H9 (cell line): ENCODE measurements at regions not wholly inside any gene's neighbourhood (a gene's known extent, or its start where the extent isn't known, plus 50 kb on each side); places are given as distances from the start of the nearest gene placed in this dataset.

ENCODE experiments used
- DNase-seq: peaks from one replicate; pipeline ENCODE4 v3.0.0-alpha.2; 2017
- H2AFZ ChIP-seq: one replicate; pipeline ENCODE4 v1.6.1; 2013; ENCODE audit warnings: mild to moderate bottlenecking, low read length, control low read depth, moderate library complexity
- H2AK5ac ChIP-seq: 2 replicates; pipeline ENCODE4 v1.6.1; 2013; ENCODE audit warnings: low read length, control low read depth, mixed read lengths; ENCODE audit not compliant: insufficient read length
- H2BK120ac ChIP-seq: one replicate; pipeline ENCODE4 v1.6.1; 2013; ENCODE audit warnings: low read depth, mild to moderate bottlenecking, low read length, control low read depth, inconsistent platforms; ENCODE audit not compliant: poor library complexity, severe bottlenecking
- H2BK12ac ChIP-seq: 2 replicates; pipeline ENCODE4 v1.6.1; 2013; ENCODE audit warnings: low read length, control low read depth, mixed read lengths, low read depth; ENCODE audit not compliant: insufficient read length
- H2BK15ac ChIP-seq: 2 replicates; pipeline ENCODE4 v1.6.1; 2013; ENCODE audit warnings: low read depth, low read length, control low read depth
- H2BK20ac ChIP-seq: one replicate; pipeline ENCODE4 v1.6.1; 2013; ENCODE audit warnings: low read depth, mild to moderate bottlenecking, low read length, control low read depth, inconsistent platforms; ENCODE audit not compliant: poor library complexity, severe bottlenecking
- H2BK5ac ChIP-seq: 2 replicates; pipeline ENCODE4 v1.6.1; 2013; ENCODE audit warnings: low read length, control low read depth, mixed read lengths; ENCODE audit not compliant: insufficient read length
- H3K14ac ChIP-seq: 2 replicates; pipeline ENCODE4 v1.6.1; 2013; ENCODE audit warnings: low read length, control low read depth; ENCODE audit not compliant: insufficient read depth
- H3K18ac ChIP-seq: 2 replicates; pipeline ENCODE4 v1.6.1; 2013; ENCODE audit warnings: low read depth, mild to moderate bottlenecking, mixed read lengths, low read length, control low read depth; ENCODE audit not compliant: insufficient read length
- H3K23ac ChIP-seq: 2 replicates; pipeline ENCODE4 v1.6.1; 2013; ENCODE audit warnings: low read length, control low read depth, mixed read lengths, low read depth; ENCODE audit not compliant: insufficient read length
- H3K23me2 ChIP-seq: 2 replicates; pipeline ENCODE4 v1.6.1; 2013; ENCODE audit warnings: low read depth, mild to moderate bottlenecking, mixed read lengths, low read length, control low read depth; ENCODE audit not compliant: insufficient read length, poor library complexity, severe bottlenecking
- H3K27ac ChIP-seq: 2 replicates; pipeline ENCODE4 v1.5.1; 2013; ENCODE audit warnings: low read length, control low read depth, mixed read lengths, low read depth; ENCODE audit not compliant: insufficient read length
- H3K27me3 ChIP-seq: 2 replicates; pipeline ENCODE4 v1.6.1; 2013; ENCODE audit warnings: low read length, control low read depth, inconsistent platforms; ENCODE audit not compliant: insufficient read depth
- H3K4ac ChIP-seq: 2 replicates; pipeline ENCODE4 v1.6.1; 2013; ENCODE audit warnings: low read depth, mild to moderate bottlenecking, control low read depth, inconsistent platforms, low read length, moderate library complexity
- H3K4me1 ChIP-seq: 2 replicates; pipeline ENCODE4 v1.6.1; 2013; ENCODE audit warnings: low read length, control low read depth, inconsistent platforms; ENCODE audit not compliant: insufficient read depth
- H3K4me2 ChIP-seq: 2 replicates; pipeline ENCODE4 v1.6.1; 2013; ENCODE audit warnings: low read length, control low read depth, mixed read lengths; ENCODE audit not compliant: insufficient read length, insufficient read depth
- H3K56ac ChIP-seq: 2 replicates; pipeline ENCODE4 v1.6.1; 2013; ENCODE audit warnings: low read depth, mild to moderate bottlenecking, mixed read lengths, low read length, control low read depth; ENCODE audit not compliant: insufficient read length
- H3K79me1 ChIP-seq: 2 replicates; pipeline ENCODE4 v1.6.1; 2013; ENCODE audit warnings: low read depth, mild to moderate bottlenecking, moderate library complexity, low read length, control low read depth, inconsistent platforms; ENCODE audit not compliant: insufficient read depth, poor library complexity, severe bottlenecking
- H3K79me2 ChIP-seq: 2 replicates; pipeline ENCODE4 v1.6.1; 2013; ENCODE audit warnings: low read length, control low read depth, inconsistent platforms; ENCODE audit not compliant: insufficient read depth
- H3K9ac ChIP-seq: 2 replicates; pipeline ENCODE4 v1.6.1; 2013; ENCODE audit warnings: low read length, control low read depth, mixed read lengths; ENCODE audit not compliant: insufficient read length; ENCODE audit errors: extremely low read depth
- H3K9me3 ChIP-seq: one replicate; pipeline ENCODE4 v1.6.1; 2013; ENCODE audit warnings: low read depth, low read length, inconsistent platforms; ENCODE audit not compliant: control insufficient read depth
- H3T11ph ChIP-seq: one replicate; pipeline ENCODE4 v1.6.1; 2013; ENCODE audit warnings: mild to moderate bottlenecking, low read length, control low read depth, inconsistent platforms
- H4K20me1 ChIP-seq: one replicate; pipeline ENCODE4 v1.6.1; 2013; ENCODE audit not compliant: control insufficient read depth, insufficient read length, insufficient read depth
- H4K5ac ChIP-seq: 2 replicates; pipeline ENCODE4 v1.6.1; 2013; ENCODE audit warnings: low read depth, mild to moderate bottlenecking, mixed read lengths, low read length, control low read depth; ENCODE audit not compliant: insufficient read length
- H4K8ac ChIP-seq: replicated peaks from 2 replicates; pipeline ENCODE4 v1.6.1; 2013; ENCODE audit warnings: low read length, control low read depth, mixed read lengths, low read depth; ENCODE audit not compliant: insufficient read length
- H4K91ac ChIP-seq: 2 replicates; pipeline ENCODE4 v1.6.1; 2013; ENCODE audit warnings: low read depth, mild to moderate bottlenecking, moderate library complexity, mixed read lengths, low read length, control low read depth; ENCODE audit not compliant: insufficient read length
- H3K27ac Mint-ChIP-seq, 3 experiments: 2 replicates in 2 of 3; 3 replicates in 1 of 3; pipeline ENCODE4 v1.8.0; 2020 to 2021; ENCODE audit warnings: mixed read lengths in 3 of 3, mild to moderate bottlenecking in 1 of 3, moderate library complexity in 1 of 3
- H3K27me3 Mint-ChIP-seq: 2 replicates; pipeline ENCODE4 v1.8.0; 2021; ENCODE audit warnings: low read depth, mild to moderate bottlenecking, moderate library complexity, mixed read lengths
- H3K36me3 Mint-ChIP-seq, 3 experiments: 2 replicates in 2 of 3; 3 replicates in 1 of 3; pipeline ENCODE4 v1.8.0; 2020 to 2021; ENCODE audit warnings: low read depth in 3 of 3, mixed read lengths in 3 of 3; ENCODE audit not compliant: insufficient read depth in 1 of 3
- H3K4me1 Mint-ChIP-seq, 2 experiments: 2 replicates each; pipeline ENCODE4 v1.8.0; 2020; ENCODE audit warnings: mixed read lengths in 2 of 2
- H3K4me3 Mint-ChIP-seq, 2 experiments: 2 replicates in 1 of 2; 3 replicates in 1 of 2; pipeline ENCODE4 v1.8.0; 2020 to 2021; ENCODE audit warnings: mild to moderate bottlenecking in 2 of 2, mixed read lengths in 2 of 2, moderate library complexity in 1 of 2
- H3K9me3 Mint-ChIP-seq, 2 experiments: 2 replicates in 1 of 2; 3 replicates in 1 of 2; pipeline ENCODE4 v1.8.0; 2020; ENCODE audit warnings: mild to moderate bottlenecking in 2 of 2, mixed read lengths in 2 of 2, moderate library complexity in 1 of 2
- CTCF ChIP-seq: fragments of 200-600 bp; sonication (generic); conservative IDR thresholded peaks from 3 replicates; pipeline ENCODE4 v1.8.0; 2021; ENCODE audit warnings: antibody characterized with exemption, mild to moderate bottlenecking
- WGBS: extraction: QIAGEN DNeasy Blood & Tissue Kit; methylation state at CpG from one replicate; pipeline ENCODE4 v1.1.7; 2013; ENCODE audit warnings: missing lambda C conversion rate, low lambda C conversion rate, mixed read lengths; ENCODE audit not compliant: insufficient read length; ENCODE audit errors: extremely low coverage; 5-methylcytosine and 5-hydroxymethylcytosine counted together

GRCh38 chr11:103779054-103779453 is 257.4 kb upstream of the DDI1 start:
- Mint-ChIP-seq H3K4me3 (no peak overlapping the region), H3K27ac (no peak overlapping the region), H3K9me3 (no peaks in the 10 kb centered on the region), H3K36me3 (no peaks in the 10 kb centered on the region), H3K4me1 (peaks cover 6 to 9% of the 10 kb centered on the region in 2 experiments), H3K27me3 (no peaks in the 10 kb centered on the region)
- Histone ChIP-seq H2AK5ac (no peak overlapping the region), H3K27ac (no peak overlapping the region), H3K56ac (no peak overlapping the region), H2BK5ac (no peak overlapping the region), H3K23me2 (no peaks in the 10 kb centered on the region), H2BK12ac (no peak overlapping the region), H3K9ac (no peak overlapping the region), H3K79me1 (no peaks in the 10 kb centered on the region), H2BK20ac (no peak overlapping the region), H3T11ph (no peak overlapping the region), H3K18ac (no peak overlapping the region), H4K91ac (no peak overlapping the region), H2BK120ac (no peak overlapping the region), H3K79me2 (no peaks in the 10 kb centered on the region), H3K14ac (no peak overlapping the region), H3K4me2 (no peak overlapping the region), H2AFZ (no peak overlapping the region), H4K8ac (no peak overlapping the region), H3K9me3 (no peaks in the 10 kb centered on the region), H3K27me3 (no peaks in the 10 kb centered on the region), H3K4me1 (no peaks in the 10 kb centered on the region), H4K20me1 (no peaks in the 10 kb centered on the region), H4K5ac (no peak overlapping the region), H3K4ac (no peak overlapping the region), H3K23ac (no peak overlapping the region), H2BK15ac (no peak overlapping the region)
- no peak for DNase-seq
- no peak for TF ChIP-seq CTCF
- no CpG with 5 or more reads among the region's 1 CpG for WGBS
